T-helper 9 cell (primary cell): ENCODE measurements at regions not wholly inside any gene's neighbourhood (a gene's known extent, or its start where the extent isn't known, plus 50 kb on each side); places are given as distances from the start of the nearest gene placed in this dataset.

Experiments used
- DNase-seq: peaks from one replicate; pipeline ENCODE4 v3.0.0-alpha.2; 2020

DNA sequence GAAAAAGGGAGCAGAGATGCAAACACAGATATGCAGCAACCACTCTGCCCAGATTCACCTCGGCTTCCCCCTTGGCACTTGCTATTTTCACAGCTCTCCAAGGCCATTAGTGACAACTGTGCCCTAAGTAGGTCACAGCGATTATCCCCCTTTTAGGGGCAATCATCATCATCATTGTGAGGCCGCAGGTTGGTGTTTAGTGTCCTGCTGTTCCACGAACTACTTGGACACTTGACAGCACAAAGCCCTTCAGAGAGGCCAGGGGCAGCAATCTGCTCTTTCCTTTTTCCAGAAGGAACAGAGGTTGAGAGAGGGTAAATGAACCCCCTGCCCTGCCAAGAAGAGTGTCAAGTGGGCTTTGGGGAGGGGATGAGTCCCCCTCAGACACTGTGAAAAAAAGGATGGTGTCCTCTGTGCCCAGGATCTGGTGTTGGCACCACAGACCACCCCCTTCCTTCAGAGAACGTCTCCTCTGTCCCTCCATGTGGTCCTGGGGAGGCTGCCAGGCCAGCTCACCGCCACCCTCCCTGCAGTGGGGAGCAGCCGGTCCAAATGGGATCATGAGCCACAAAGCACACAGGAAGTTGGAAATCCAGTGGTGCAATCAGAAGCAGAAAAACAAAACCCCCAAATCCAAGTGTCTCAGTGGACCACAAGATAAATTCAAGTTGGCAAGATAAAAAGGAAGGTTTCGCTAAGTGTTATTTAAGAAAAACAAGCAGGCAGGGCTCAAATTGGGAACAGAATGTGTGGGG, 78.4 kb upstream of the MED9 start:
- no peak for DNase-seq

DNA sequence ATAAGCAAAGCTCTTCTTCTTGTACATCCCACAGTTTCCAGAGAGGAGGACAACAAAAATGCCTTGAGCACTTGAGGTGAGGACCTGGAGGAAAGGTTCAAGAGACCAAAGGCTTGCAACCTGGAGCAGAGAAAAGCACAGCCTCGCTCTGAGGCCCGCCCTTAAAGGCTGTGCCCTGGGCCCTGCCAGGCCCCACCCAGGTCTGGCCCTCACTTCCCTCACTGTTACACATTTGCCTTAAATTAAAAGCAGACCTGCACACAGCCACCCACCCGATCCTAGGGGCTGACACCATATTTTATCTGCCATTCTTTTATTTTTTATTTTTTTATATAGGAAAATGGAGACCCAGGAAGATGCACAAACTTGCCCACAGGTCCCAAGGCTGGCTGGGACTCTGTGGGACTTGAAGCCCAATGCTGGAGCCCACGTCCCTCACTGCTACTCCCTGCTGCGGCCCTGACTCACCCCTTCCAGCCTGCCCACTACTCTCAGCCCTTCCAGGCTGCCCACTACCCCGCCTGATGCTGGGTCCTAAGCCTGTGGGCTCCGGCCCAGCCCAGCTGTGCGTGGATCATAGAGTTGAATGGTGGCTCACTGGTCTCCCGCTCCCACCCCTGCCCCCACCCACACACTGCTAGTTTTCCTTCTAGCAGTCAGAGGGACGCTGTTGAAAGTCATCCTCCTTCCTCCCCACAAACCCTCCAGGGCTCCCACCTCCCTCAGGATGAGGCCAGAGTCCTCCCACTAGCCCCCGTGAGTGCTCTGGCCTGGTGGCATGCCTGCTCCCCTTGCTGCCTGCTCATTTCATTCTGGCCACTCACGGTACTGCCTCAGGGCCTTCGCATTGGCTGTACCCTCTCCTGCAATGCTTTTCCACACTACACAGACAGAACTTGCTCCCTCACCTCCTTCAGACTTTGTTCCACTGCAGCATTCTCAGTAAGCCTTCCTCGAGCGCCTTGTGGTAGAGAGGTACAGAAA, 77.6 kb upstream of the MED9 start:
- no peak for DNase-seq

DNA sequence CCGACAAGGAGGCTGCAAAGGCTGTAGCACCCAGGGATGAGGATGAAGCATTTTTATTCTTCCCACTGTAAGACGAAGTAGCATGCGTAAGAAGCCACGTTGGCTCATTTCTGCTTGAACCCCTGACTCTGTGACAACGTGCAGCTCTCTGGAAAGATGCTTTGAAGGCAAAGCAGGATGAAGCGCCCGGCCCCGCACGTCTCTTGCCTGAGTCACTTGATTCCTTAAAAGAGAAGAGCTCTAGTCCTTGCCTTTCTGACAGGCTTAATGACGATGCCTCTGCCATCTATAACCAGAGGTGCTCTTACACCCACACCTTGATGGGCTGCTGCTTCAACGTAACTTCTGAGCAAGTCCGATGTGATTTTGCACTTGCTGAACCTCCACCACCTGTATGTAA, 76.7 kb upstream of the MED9 start:
- DNase-seq, result no peak

DNA sequence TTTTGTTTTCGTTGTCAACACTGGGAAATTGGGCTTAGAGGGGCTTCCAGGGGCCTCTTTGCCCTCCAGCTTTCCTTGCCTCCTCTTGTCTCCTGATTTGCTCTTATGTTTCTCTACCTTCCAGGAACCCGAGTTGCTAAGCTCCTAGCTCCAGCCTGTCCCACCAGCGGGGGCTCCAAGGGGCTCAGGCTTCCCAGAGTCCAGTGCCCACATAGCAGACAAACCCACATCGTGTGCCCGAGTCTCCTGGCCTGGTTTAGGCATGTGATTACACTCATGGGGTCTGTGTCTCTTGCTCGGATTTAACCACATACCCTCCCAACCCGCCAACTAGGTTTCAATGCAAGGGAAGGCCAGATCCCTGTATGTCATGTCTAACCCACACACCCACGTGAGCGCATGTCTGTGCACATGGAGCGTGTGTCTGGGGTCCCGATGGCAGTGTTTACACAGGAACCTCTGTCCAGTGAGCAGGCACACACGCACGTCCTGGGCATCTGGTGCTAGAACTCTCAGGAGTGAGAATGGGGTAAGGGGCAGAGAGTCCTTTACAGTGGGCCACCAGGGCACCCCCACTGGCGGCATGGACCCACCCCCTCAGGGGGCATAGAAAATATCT, 76.1 kb upstream of the MED9 start:
- no peak for DNase-seq

DNA sequence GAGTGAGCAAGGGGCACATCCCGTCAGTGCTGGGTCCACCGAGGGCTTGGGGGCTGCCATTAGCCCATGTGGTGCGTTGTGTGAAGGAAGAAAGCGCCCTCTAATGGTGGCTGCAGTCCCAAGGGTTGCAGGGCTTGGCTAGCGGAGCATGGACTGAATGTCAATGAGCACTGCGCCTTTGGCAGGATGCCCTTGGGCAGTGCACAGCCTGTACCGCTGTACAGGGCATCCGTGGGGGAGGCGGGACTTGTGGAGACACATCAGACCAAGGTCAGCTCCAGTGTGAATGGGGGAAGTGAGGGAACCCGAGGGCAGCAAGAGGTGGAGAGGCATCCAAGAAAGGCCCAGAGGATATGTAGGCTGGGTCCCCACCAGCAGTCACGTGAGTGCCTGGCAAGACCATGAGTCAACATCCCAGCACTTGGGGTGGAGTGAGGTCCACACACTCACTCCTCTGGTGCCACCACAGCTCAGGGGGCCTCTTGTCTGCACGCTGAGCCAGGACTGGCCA, 75.5 kb upstream of the MED9 start:
- DNase-seq, result no peak

DNA sequence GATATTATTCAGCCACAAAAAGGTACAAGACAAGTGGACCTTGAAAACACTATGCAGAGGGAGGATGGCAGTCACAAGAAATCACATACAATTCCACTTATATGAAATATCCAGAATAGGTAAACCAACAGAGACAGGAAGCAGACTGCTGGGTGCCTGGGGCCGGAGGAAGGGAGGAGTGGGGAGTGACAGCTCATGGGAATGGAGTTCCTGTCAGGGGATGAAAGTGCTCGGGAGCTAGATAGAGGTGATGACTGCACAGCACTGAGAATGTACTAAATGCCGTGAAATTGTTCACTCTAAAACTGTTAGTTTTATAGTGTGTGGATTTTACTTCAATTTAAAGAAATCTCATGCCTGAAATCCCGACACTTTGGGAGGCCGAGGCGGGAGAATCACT, 74.2 kb upstream of the MED9 start:
- no peak for DNase-seq

DNA sequence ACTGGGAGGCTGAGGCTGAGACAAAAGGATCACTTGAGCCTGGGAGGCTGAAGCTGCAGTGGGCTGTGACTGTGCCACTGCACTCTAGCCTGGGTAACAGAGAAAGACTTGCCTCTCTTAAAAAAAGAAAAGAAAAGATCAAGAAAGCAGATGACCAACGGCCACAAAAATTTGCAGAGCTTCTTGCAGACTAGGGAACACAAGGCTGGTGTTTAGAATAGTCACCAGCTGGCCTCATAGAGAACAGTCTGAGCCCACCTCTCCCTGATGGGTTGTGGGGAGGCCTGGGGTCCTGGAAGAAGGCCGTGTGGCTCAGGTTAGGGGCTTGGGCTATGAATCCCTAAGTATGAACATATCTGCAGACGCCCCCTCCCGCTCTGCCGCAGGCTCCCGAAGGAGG, 73.7 kb upstream of the MED9 start:
- DNase-seq, result no peak

DNA sequence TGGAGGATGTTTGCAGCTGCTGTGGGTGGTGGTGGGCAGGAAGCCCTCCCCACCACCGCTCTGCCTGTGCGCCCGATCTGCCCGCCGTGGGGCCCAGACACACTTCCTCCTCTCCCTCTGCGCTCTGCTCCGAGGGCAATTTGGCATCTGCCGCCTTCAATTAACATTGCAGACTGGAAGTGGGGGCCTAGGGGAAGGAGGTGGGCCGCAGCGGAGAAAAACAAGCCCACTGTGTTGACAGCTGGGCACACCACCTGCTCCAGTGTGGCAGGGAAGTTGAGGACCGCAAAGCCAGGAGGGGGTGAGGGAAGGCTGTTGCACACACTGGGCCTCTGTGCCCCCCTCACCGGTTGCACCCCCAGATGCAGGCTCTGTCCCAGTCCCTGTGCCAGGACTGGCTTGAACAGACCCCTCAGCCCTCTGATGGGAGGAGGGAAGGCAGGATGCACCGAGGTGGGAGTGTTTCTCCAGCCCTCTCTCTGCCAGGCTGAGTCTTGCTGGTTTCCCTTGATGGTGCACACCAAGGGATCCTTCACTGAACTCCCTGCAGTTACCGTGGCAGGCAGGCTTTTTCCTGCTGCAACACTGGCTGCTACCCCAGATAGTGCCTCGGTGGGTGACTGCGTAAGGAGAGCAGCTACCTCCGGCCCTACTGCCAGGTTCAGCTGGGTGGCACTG, 72.8 kb upstream of the MED9 start:
- peak; percentile 31 for DNase-seq

DNA sequence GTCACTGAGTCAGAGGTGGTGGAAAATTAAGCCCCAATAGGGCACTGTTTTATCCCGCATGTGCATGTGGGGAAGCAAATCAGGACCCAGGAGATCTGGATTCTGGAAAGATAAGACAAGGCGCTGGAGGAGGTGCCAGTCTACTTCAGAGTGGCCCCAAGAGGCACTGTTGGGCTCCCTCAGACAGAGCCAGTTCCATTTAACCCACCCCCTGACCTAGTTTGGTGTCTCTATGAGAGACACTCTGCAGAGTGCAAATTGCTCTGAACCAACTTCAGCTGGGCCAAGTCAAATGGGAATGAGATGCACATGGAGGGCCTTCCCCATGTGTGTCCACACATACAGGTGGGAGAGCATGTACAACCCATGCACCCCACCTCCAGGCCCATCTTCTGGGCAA, 71.1 kb upstream of the MED9 start:
- no peak for DNase-seq

DNA sequence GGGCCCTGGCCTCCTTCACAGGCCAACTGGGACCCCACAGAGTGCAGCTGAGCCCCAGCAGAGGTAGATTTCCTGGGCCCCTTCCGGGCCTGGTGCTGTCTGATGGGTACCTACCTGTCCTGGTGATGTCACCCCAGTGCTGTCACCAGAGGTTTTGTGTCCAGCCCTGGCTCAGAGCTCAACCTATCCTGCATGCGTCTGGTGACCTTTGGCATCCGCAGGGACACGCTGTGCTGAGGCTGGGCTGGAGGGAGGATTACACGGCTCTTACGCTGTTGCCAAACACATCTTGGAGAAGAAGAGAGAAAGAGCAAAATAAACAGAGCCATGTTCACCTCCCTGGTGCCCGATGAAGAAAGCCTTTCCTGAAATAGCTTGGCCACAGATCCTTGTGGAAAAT, 70.6 kb upstream of the MED9 start:
- DNase-seq, result no peak

DNA sequence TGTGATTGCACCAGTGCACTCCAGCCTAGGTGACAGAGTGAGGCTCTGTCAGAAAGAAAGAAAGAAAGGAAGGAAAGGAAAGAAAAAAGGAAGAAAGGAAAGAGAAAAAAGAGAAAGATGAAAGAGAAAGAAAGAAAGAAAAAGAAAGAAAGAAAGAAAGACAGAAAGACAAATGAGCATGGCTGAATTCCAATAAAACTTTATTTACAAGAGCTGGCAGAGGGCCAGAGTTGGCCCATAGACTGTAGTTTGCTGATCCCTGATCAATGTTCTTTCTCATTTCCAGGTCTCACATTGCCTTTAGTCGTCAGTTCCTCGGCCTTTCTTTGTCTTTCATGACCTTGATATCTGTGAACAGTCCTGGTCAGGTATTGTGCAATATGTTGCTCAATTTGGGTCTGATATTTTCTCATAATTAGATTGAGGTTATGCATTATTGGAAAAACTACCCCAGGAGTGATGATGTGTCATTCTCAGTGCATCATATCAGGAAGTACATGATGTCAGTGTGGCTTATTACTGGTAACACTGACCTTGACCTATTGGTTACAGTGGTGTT, 68.5 kb upstream of the MED9 start:
- DNase-seq, result no peak

DNA sequence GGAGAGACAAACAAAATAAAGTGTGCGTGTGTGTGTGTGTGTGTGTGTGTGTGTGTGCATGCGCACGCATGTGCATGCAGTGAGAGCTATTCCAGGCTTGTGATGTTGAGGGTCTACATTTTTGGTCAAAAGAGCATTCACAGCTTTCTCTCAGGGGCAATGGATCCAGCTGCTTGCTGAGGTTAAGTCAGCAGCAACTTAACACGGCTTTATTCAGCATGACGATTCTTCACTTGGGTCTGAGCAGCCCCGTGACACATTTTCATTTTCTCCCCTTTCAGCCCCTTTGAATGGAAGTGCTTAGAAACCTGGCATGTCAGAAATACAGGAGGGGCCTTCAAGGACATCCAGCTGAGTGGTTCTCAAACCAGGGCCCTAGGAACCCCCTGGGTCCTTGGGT, 66.4 kb upstream of the MED9 start:
- no peak for DNase-seq

DNA sequence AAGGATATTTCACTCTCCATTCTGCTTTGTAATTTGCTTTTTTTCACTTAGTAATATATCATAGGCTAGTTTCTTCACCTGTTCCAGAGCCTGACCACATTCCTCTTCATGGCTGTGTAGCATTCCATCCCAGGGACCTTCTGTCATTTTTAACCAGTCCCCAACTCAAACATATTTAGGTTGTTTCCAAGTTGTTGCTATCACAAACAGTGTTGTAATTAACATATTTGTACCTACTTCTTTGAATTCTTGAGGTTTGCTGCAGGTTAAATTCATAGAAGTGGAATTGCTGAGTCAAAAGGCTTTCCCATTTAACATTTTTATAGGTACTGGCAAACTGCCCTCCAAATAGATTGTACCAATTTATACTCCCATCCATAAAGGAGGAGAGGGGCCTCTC, 65.1 kb upstream of the MED9 start:
- DNase-seq, result no peak

DNA sequence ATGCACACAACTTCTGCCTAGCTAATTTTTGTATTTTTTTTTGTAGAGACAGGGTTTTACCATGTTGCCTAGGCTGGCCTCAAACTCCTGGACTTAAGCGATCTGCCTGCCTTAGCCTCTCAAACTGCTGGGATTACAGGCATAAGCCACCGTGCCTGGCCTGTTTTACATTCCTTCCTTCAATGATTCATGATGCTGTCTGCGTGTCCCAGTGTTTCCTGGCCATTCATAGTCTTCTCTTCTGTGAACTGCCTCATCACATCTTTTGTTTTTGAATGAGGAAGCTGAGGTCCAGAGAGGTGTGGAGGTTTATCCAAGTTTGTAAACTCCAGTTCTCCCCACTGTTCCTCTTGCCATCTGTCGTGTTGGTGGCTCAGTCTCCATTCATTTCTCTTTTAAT, 64.5 kb upstream of the MED9 start:
- DNase-seq, result no peak

DNA sequence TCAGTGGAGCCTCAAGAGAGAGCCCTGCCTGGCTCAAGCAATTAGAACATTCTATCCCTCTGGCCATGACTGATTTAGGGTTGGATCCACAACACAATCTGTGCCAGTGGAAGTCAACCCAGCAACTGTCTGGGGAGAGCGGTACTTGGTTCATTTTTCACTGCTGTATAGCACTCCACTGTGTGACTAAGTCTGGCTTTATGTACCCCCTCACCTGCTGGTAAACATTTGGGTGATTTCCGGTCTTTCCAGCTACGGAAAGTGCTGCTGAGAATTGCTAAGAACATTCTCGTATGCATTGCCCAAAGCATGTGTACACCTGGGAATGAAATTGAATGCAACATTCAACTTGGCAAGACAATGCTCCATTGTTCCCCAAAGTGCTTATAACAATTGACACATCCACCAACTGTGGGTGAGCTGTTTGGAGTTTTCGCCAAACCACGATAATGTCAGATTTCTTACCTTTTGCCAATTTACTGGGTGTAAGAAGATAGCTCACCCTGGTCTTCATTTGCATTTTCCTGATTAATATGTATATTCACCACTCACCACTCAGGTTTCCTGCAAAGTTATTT, 63.5 kb upstream of the MED9 start:
- no peak for DNase-seq

DNA sequence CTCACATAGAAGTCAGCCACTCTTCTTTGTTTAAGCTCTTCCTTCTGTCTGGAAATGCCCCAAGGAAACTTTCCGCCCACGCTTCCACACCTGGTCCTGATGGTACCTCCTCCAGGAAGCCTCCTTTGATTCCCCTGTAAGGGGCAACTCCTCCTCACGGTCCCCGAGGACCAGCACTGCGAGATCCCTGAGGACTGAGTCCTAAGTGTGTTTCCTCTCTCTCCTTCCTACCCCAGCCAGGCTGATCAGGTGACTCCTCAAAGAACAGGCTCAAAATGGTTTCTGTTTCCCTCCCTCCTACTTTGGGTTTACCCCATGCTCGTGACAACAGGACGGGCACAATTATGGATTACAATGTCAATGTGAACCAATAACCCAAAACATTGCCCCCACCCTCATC, 63.0 kb upstream of the MED9 start:
- DNase-seq, result no peak

DNA sequence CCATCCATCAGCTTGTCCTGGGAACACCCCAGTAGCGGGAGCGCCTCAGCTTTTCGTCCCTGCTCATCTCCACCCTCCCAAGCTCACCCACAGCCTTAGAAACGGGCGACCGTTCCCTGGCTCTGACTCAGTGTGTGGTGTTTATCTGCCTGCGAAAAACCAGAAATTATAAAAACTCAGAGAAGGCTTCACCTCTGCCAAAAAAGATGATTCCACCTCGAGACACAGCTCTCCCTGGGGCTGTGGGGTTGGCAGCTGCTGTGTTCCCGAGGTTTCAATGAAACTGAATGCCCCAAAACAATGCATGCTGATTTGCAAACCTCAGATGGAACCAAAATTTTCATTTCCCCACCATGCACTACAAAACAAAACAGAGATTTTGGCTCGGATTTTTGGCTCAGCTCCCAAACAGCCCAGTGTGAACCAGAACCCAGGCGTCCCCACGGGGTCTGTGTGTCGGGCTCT, 62.4 kb upstream of the MED9 start:
- DNase-seq, result no peak

DNA sequence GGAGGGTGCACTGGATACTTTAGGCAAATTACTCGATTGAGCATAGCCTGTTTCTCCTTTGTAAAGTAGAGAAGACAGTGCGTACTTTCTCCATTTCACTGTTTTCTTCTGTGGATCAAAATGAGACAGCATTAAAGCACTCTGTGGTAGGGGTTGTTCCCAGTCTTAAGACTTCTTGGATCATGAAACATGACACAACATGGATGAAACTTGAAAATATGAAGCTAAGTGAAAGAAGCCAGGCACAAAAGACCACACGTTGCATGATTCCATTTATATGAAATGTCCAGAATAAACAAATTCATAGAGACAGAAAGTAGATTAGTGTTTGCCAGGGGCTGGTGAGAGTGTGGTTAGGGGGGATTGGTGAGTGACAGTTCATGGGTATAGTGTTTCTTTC, 61.8 kb upstream of the MED9 start:
- no peak for DNase-seq

DNA sequence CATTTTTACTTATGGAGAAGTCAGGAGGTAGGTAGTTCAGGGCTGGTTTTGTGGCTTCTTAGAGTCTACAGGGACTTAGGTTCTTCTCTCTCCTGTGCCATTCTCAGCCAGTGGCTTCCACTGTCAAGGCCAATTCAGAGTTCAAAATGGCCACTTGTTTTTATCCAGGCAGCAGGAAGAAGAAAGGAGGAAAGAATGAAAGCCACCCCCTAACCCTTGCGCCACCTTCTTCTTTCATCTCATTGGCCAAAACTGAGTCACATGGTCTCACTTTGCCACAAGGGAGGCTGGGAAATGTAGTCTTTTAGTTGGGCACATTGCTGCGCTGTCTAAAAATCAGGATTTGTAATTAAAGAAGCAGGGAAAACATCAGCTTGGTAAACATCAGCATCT, 60.8 kb upstream of the MED9 start:
- no peak for DNase-seq

DNA sequence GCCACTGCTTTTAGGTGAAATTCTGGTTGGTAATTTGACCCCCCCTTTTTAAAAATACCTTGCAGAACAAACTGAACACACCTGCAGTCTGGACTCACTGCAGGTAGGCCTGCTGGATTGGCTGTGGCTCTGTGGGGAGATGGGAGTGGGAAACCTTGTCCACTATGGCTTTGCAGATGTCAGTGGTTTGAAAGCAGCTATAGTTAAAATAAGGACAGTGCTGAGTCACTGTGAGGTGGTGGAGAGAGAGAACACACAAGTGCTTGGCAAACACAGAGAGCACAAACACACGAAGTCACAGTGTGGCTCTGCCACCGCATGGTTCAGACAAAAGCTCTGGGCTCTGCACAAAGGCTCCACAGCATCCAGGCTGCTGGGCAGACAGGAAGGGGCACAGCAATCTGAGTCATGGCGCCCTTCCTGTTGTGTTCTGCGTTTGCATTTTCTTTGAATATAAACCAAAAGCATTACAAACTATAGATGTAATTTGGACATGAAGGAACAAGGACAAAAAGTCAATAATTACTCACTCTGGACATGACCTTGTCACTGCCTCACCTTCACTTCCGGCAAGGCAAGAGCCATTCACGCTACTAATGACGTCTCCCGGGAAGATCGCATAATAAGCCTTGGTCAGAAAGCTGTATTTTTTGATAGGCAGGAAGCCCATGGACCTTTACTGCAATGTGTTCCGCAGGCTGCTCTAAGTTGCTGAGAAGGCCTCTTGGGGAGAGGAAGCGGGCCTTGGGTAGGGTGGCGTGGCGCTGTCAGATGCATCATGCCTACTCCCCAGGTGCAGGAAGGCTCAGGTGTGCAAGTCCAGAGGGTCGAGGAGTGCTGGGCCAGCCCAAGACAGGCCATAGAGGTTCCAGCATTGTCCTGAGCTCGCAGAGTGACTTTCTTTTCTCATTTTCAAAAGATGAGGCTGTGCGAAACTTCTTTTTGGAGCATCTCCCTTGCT, 60.1 kb upstream of the MED9 start:
- no peak for DNase-seq

DNA sequence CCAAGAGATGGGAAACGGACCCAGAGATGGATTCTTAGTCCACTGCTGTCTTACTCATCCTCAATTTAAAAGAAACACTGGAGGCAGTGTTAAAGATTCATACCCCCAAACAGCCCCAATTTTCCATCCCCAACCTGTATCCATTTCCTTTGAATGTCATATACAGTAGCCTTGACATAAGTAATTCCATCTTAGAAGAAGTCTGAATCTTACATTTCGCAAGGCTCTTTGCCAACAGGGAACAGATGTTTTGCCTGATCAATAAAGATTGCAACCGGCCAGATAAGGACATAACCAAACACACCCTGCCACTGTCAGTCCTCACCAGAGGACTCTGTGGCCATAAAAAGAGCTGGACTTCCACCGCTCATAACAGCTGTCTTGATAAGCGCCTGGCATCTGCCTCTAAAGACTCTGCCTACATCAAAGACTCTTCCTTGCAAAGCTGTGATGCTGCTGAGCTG, 59.0 kb upstream of the MED9 start:
- no peak for DNase-seq
